Neural progenitor cell (in vitro differentiated cells): ENCODE measurements at regions not wholly inside any gene's neighbourhood (a gene's known extent, or its start where the extent isn't known, plus 50 kb on each side); places are given as distances from the start of the nearest gene placed in this dataset.

Source experiments
- DNase-seq: peaks from one replicate; pipeline ENCODE4 v3.0.0-alpha.2; 2016; ENCODE audit warnings: low spot score
- H2AFZ ChIP-seq: fragments of 200-600 bp; sonication (generic); replicated peaks from 2 replicates; pipeline ENCODE4 v1.6.1; 2016; ENCODE audit warnings: antibody characterized with exemption
- H3F3A ChIP-seq: fragments of 200-600 bp; sonication (generic); 2 replicates; pipeline ENCODE4 v1.6.1; 2016; ENCODE audit warnings: antibody characterized with exemption, low read depth
- H3K27ac ChIP-seq: fragments of 200-600 bp; sonication (generic); 2 replicates; pipeline ENCODE4 v1.5.1; 2016; ENCODE audit warnings: mild to moderate bottlenecking
- H3K27me3 ChIP-seq: fragments of 200-600 bp; sonication (generic); 2 replicates; pipeline ENCODE4 v1.6.1; 2016; ENCODE audit warnings: mild to moderate bottlenecking, moderate library complexity
- H3K36me3 ChIP-seq: fragments of 200-600 bp; sonication (generic); 2 replicates; pipeline ENCODE4 v1.5.1; 2016
- H3K4me1 ChIP-seq: fragments of 200-600 bp; sonication (generic); 2 replicates; pipeline ENCODE4 v1.6.1; 2016; ENCODE audit warnings: mixed run types
- H3K4me2 ChIP-seq: fragments of 200-600 bp; sonication (generic); 2 replicates; pipeline ENCODE4 v1.6.1; 2016
- H3K4me3 ChIP-seq: fragments of 200-600 bp; sonication (generic); 2 replicates; pipeline ENCODE4 v1.5.1; 2016
- H3K79me2 ChIP-seq: fragments of 200-600 bp; sonication (generic); 2 replicates; pipeline ENCODE4 v1.6.1; 2016; ENCODE audit warnings: low read depth
- H3K9ac ChIP-seq: fragments of 200-600 bp; sonication (generic); 2 replicates; pipeline ENCODE4 v1.6.1; 2016
- H3K9me3 ChIP-seq: fragments of 200-600 bp; sonication (generic); 2 replicates; pipeline ENCODE4 v1.5.1; 2016; ENCODE audit warnings: low read depth
- H4K20me1 ChIP-seq: fragments of 200-600 bp; sonication (generic); 2 replicates; pipeline ENCODE4 v1.6.1; 2016; ENCODE audit warnings: low read depth
- H3K27ac Mint-ChIP-seq: 3 replicates; pipeline ENCODE4 v1.8.0; 2021; ENCODE audit warnings: mixed read lengths
- H3K27me3 Mint-ChIP-seq: 2 replicates; pipeline ENCODE4 v1.8.0; 2022; ENCODE audit warnings: low read depth, mild to moderate bottlenecking, inconsistent platforms, moderate library complexity, mixed read lengths; ENCODE audit not compliant: insufficient read depth
- H3K36me3 Mint-ChIP-seq: 3 replicates; pipeline ENCODE4 v1.8.0; 2021; ENCODE audit warnings: mixed read lengths
- H3K4me1 Mint-ChIP-seq: 3 replicates; pipeline ENCODE4 v1.8.0; 2021; ENCODE audit warnings: mixed read lengths
- H3K4me3 Mint-ChIP-seq: 3 replicates; pipeline ENCODE4 v1.8.0; 2021; ENCODE audit warnings: mild to moderate bottlenecking, moderate library complexity, mixed read lengths
- H3K9me3 Mint-ChIP-seq: 3 replicates; pipeline ENCODE4 v1.8.0; 2020; ENCODE audit warnings: mixed read lengths
- EZH2 ChIP-seq: fragments of 200-600 bp; sonication (generic); IDR thresholded peaks from 2 replicates; pipeline ENCODE4 v1.6.1; 2017; ENCODE audit warnings: antibody characterized with exemption, mild to moderate bottlenecking, moderate library complexity
- EZH2phosphoT487 ChIP-seq: fragments of 200-600 bp; sonication (generic); IDR thresholded peaks from 2 replicates; pipeline ENCODE4 v1.6.1; 2017; ENCODE audit warnings: antibody characterized with exemption
- TF ChIP-seq, protein P1 (sequence below): fragments of 200-600 bp; sonication (generic); IDR thresholded peaks from 2 replicates; pipeline ENCODE4 v1.5.1; 2017; ENCODE audit warnings: antibody characterized with exemption, mild to moderate bottlenecking

- H3K36me3 Mint-ChIP-seq: peaks cover 19% of the 10 kb centered on the region
- H3K9ac ChIP-seq: no peak overlapping the region
- H3K4me3 ChIP-seq: no peak overlapping the region
- H3K4me1 ChIP-seq: no peaks in the 10 kb centered on the region
- H3K4me3 Mint-ChIP-seq: no peak overlapping the region
- H3K9me3 ChIP-seq: no peaks in the 10 kb centered on the region
- H3K79me2 ChIP-seq: no peaks in the 10 kb centered on the region
- H3K9me3 Mint-ChIP-seq: no peaks in the 10 kb centered on the region
- H3K4me2 ChIP-seq: no peak overlapping the region
- H3K4me1 Mint-ChIP-seq: peaks cover 4% of the 10 kb centered on the region
- H2AFZ ChIP-seq: no peak overlapping the region
- H4K20me1 ChIP-seq: no peaks in the 10 kb centered on the region
- H3F3A ChIP-seq: no peaks in the 10 kb centered on the region
- H3K27ac ChIP-seq: no peak overlapping the region
- DNase-seq: no peak
- H3K36me3 ChIP-seq: no peaks in the 10 kb centered on the region
- H3K27me3 ChIP-seq: no peaks in the 10 kb centered on the region
- no peaks in the 10 kb centered on the region for H3K27me3 Mint-ChIP-seq
- H3K27ac Mint-ChIP-seq: no peak overlapping the region
- TF ChIP-seq, protein P1, sequence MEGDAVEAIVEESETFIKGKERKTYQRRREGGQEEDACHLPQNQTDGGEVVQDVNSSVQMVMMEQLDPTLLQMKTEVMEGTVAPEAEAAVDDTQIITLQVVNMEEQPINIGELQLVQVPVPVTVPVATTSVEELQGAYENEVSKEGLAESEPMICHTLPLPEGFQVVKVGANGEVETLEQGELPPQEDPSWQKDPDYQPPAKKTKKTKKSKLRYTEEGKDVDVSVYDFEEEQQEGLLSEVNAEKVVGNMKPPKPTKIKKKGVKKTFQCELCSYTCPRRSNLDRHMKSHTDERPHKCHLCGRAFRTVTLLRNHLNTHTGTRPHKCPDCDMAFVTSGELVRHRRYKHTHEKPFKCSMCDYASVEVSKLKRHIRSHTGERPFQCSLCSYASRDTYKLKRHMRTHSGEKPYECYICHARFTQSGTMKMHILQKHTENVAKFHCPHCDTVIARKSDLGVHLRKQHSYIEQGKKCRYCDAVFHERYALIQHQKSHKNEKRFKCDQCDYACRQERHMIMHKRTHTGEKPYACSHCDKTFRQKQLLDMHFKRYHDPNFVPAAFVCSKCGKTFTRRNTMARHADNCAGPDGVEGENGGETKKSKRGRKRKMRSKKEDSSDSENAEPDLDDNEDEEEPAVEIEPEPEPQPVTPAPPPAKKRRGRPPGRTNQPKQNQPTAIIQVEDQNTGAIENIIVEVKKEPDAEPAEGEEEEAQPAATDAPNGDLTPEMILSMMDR: no peak
- no peak for TF ChIP-seq EZH2phosphoT487
- TF ChIP-seq EZH2: no peak
Measured at GRCh38 chr21:36241717-36242116, 78.3 kb upstream of the MORC3 start.

- H3K36me3 ChIP-seq: no peaks in the 10 kb centered on the region
- no peaks in the 10 kb centered on the region for H3K9me3 ChIP-seq
- no peak overlapping the region for H3K9ac ChIP-seq
- H4K20me1 ChIP-seq: no peaks in the 10 kb centered on the region
- no peak overlapping the region for H2AFZ ChIP-seq
- H3K4me2 ChIP-seq: no peak overlapping the region
- no peaks in the 10 kb centered on the region for H3K27me3 Mint-ChIP-seq
- no peak overlapping the region for H3K27ac ChIP-seq
- peaks cover 5% of the 10 kb centered on the region for H3K4me1 ChIP-seq
- peaks cover 2% of the 10 kb centered on the region for H3F3A ChIP-seq
- TF ChIP-seq, protein P1: no peak
- TF ChIP-seq EZH2: no peak
- H3K9me3 Mint-ChIP-seq: no peaks in the 10 kb centered on the region
- no peaks in the 10 kb centered on the region for H3K27me3 ChIP-seq
- no peaks in the 10 kb centered on the region for H3K79me2 ChIP-seq
- DNase-seq: no peak
- no peak overlapping the region for H3K4me3 Mint-ChIP-seq
- H3K36me3 Mint-ChIP-seq: peaks cover 25% of the 10 kb centered on the region
- no peak overlapping the region for H3K4me3 ChIP-seq
- no peak overlapping the region for H3K27ac Mint-ChIP-seq
- peaks cover 4% of the 10 kb centered on the region for H3K4me1 Mint-ChIP-seq
Measured at GRCh38 chr21:36245115-36245514, 74.9 kb upstream of the MORC3 start.

DNA sequence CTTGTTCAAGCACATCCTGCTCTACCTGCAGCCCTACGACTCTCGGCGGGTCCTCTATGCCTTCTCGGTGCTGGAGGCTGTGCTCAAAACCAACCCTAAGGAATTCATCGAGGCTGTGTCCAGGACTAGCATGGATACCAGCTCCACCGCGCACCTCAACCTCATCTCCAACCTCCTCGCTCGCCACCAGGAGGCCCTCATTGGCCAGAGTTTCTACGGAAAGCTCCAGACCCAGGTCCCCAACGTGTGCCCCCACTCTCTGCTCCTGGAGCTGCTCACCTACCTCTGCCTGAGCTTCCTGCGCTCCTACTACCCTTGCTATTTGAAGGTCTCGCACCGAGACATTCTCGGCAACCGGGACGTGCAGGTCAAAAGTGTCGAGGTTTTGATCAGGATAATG is 74.3 kb upstream of the MORC3 start:
- Histone ChIP-seq H3K36me3 (no peaks in the 10 kb centered on the region), H3K27ac (no peak overlapping the region), H3K4me1 (peaks cover 10% of the 10 kb centered on the region), H4K20me1 (no peaks in the 10 kb centered on the region), H2AFZ (no peak overlapping the region), H3K9ac (no peak overlapping the region), H3K4me2 (no peak overlapping the region), H3F3A (peaks cover 6% of the 10 kb centered on the region), H3K9me3 (no peaks in the 10 kb centered on the region), H3K79me2 (no peaks in the 10 kb centered on the region), H3K27me3 (no peaks in the 10 kb centered on the region), H3K4me3 (no peak overlapping the region)
- TF ChIP-seq, protein P1: no peak
- TF ChIP-seq EZH2phosphoT487 (no peak), EZH2 (no peak)
- Mint-ChIP-seq H3K9me3 (no peaks in the 10 kb centered on the region), H3K36me3 (peaks cover 25% of the 10 kb centered on the region), H3K27ac (no peak overlapping the region), H3K4me1 (peaks cover 9% of the 10 kb centered on the region), H3K27me3 (no peaks in the 10 kb centered on the region), H3K4me3 (no peak overlapping the region)
- no peak for DNase-seq
